Fibroblast of the aortic adventitia (primary cell): ENCODE measurements at regions not wholly inside any gene's neighbourhood (a gene's known extent, or its start where the extent isn't known, plus 50 kb on each side); places are given as distances from the start of the nearest gene placed in this dataset.

ENCODE experiments used
- DNase-seq: peaks from one replicate; pipeline ENCODE4 v3.0.0-alpha.2; 2010; ENCODE audit warnings: low read depth
- H3K4me3 ChIP-seq: 2 replicates; pipeline ENCODE4 v1.5.1; 2011; ENCODE audit warnings: low read depth, mild to moderate bottlenecking, control low read depth, low read length, moderate library complexity
- CTCF ChIP-seq: IDR thresholded peaks from 2 replicates; pipeline ENCODE4 v1.5.1; 2011; ENCODE audit warnings: mild to moderate bottlenecking, low read length, control low read depth, inconsistent platforms; ENCODE audit not compliant: insufficient read depth

GRCh38 chr18:10376731-10377130, 77.7 kb upstream of the APCDD1 start:
- no peak for TF ChIP-seq CTCF
- H3K4me3 ChIP-seq = no peak overlapping the region
- no peak for DNase-seq

- no peak overlapping the region for H3K4me3 ChIP-seq
- TF ChIP-seq CTCF = no peak
- DNase-seq = no peak
Measured at GRCh38 chr18:10377956-10378355, 76.5 kb upstream of the APCDD1 start.

GRCh38 chr18:10378688-10379420, 75.6 kb upstream of the APCDD1 start:
- DNase-seq = no peak
- TF ChIP-seq CTCF = no peak
- no peak overlapping the region for H3K4me3 ChIP-seq

- TF ChIP-seq CTCF = no peak
- no peak for DNase-seq
- no peak overlapping the region for H3K4me3 ChIP-seq
Measured at GRCh38 chr18:10379522-10379921, 74.9 kb upstream of the APCDD1 start.

- no peak for DNase-seq
- TF ChIP-seq CTCF = no peak
- H3K4me3 ChIP-seq = no peak overlapping the region
Measured at GRCh38 chr18:10381516-10381915, 72.9 kb upstream of the APCDD1 start.

GRCh38 chr18:10381951-10382350, 72.5 kb upstream of the APCDD1 start:
- no peak for DNase-seq
- H3K4me3 ChIP-seq = no peak overlapping the region
- no peak for TF ChIP-seq CTCF

- H3K4me3 ChIP-seq = no peak overlapping the region
- no peak for TF ChIP-seq CTCF
- DNase-seq = no peak
Measured at GRCh38 chr18:10386049-10386448, 68.4 kb upstream of the APCDD1 start.
